ENCODE measurements at regions not wholly inside any gene's neighbourhood (a gene's known extent, or its start where the extent isn't known, plus 50 kb on each side); places are given as distances from the start of the nearest gene placed in this dataset.

GRCh38 chr22:48842976-48843375 lies 984.7 kb downstream of the BRD1 start:
- no peak for ATAC-seq
- BruUV-seq (replicated peaks), result no TSS peak
- no peak for DNase-seq (ENCODE audit: low read depth, low spot score)
- H3K36me3 ChIP-seq (ENCODE audit: control insufficient read depth, insufficient read depth, low read length), result no peaks in the 10 kb centered on the region
- no peak overlapping the region for H3K4me3 ChIP-seq (ENCODE audit: low read depth in 2 of 2, low read length in 2 of 2)
- in situ Hi-C loops (cut with HindIII; ENCODE audit: low pct_unique_long_range_greater_than_20kb, low sequenced_read_pairs), result no loop called here
- intact Hi-C loops (cut with micrococcal nuclease; ENCODE audit: unreplicated experiment), result no loop called here
- H3K4me1 ChIP-seq (ENCODE audit: control insufficient read depth, insufficient read depth, low read length), result no peaks in the 10 kb centered on the region
- CTCF ChIA-PET, result no interaction called here
- no peaks in the 10 kb centered on the region; the same call in 1 of the 2 replicates for H3K27me3 ChIP-seq (ENCODE audit: control insufficient read depth, insufficient read depth, low read length)
- no peaks in the 10 kb centered on the region for H3K9me3 ChIP-seq (ENCODE audit: control insufficient read depth, insufficient read depth, low read depth, low read length)
- POLR2A ChIA-PET, result no interaction called here
- TF ChIP-seq CTCF (IDR thresholded peaks at IDR 0.05) (no peak), SIN3A (IDR thresholded peaks at IDR 0.05; ENCODE audit: borderline replicate concordance, insufficient read depth, low read depth, low read length) (no peak), POLR2AphosphoS5 (IDR thresholded peaks at IDR 0.05; ENCODE audit: low read depth, low read length) (no peak), REST (IDR thresholded peaks at IDR 0.05; ENCODE audit: insufficient read depth in 1 of 2, low read depth in 2 of 2, low read length in 1 of 2) (no peak), TCF7L2 (IDR thresholded peaks at IDR 0.05; ENCODE audit: low read depth, low read length) (no peak)
- no peak overlapping the region for H3K27ac ChIP-seq (ENCODE audit: low read length)

GRCh38 chr22:48842583-48842945 lies 985.1 kb downstream of the BRD1 start:
- no peak overlapping the region for H3K4me3 ChIP-seq (ENCODE audit: low read depth in 2 of 2, low read length in 2 of 2)
- H3K27ac ChIP-seq (ENCODE audit: low read length), result no peak overlapping the region
- no peak for DNase-seq (ENCODE audit: low read depth, low spot score)
- intact Hi-C loops (cut with micrococcal nuclease; ENCODE audit: unreplicated experiment), result no loop called here
- no TSS peak for BruUV-seq (replicated peaks)
- no peak for ATAC-seq
- ChIA-PET CTCF (no interaction called here), POLR2A (no interaction called here)
- in situ Hi-C loops (cut with HindIII; ENCODE audit: low pct_unique_long_range_greater_than_20kb, low sequenced_read_pairs), result no loop called here
- TF ChIP-seq REST (IDR thresholded peaks at IDR 0.05; ENCODE audit: insufficient read depth in 1 of 2, low read depth in 2 of 2, low read length in 1 of 2) (no peak), TCF7L2 (IDR thresholded peaks at IDR 0.05; ENCODE audit: low read depth, low read length) (no peak), SIN3A (IDR thresholded peaks at IDR 0.05; ENCODE audit: borderline replicate concordance, insufficient read depth, low read depth, low read length) (no peak), CTCF (IDR thresholded peaks at IDR 0.05) (no peak), POLR2AphosphoS5 (IDR thresholded peaks at IDR 0.05; ENCODE audit: low read depth, low read length) (no peak)
- H3K27me3 ChIP-seq (ENCODE audit: control insufficient read depth, insufficient read depth, low read length), result no peaks in the 10 kb centered on the region; the same call in 1 of the 2 replicates
- H3K9me3 ChIP-seq (ENCODE audit: control insufficient read depth, insufficient read depth, low read depth, low read length), result no peaks in the 10 kb centered on the region
- H3K4me1 ChIP-seq (ENCODE audit: control insufficient read depth, insufficient read depth, low read length), result no peaks in the 10 kb centered on the region
- H3K36me3 ChIP-seq (ENCODE audit: control insufficient read depth, insufficient read depth, low read length), result no peaks in the 10 kb centered on the region

Measured in Panc1 (cell line).